22Rv1 (cell line): ENCODE measurements at regions not wholly inside any gene's neighbourhood (a gene's known extent, or its start where the extent isn't known, plus 50 kb on each side); places are given as distances from the start of the nearest gene placed in this dataset.
"Not testable (repeated sequence)": the region's sequence is repeated elsewhere in the genome, so short reads cannot be mapped to it uniquely, and the experiment has no call there.

ENCODE experiments used
- H3K27ac ChIP-seq: fragments of 450-650 bp; 2 replicates; pipeline ENCODE4 v1.5.1; 2017
- ZFX ChIP-seq: fragments of 450-650 bp; IDR thresholded peaks from 2 replicates; pipeline ENCODE4 v1.6.1; 2017; ENCODE audit warnings: antibody characterized with exemption, borderline replicate concordance
- TF ChIP-seq, protein P1 (sequence below): fragments of 450-650 bp; IDR thresholded peaks from 2 replicates; pipeline ENCODE4 v1.5.1; 2017; ENCODE audit warnings: mild to moderate bottlenecking

DNA sequence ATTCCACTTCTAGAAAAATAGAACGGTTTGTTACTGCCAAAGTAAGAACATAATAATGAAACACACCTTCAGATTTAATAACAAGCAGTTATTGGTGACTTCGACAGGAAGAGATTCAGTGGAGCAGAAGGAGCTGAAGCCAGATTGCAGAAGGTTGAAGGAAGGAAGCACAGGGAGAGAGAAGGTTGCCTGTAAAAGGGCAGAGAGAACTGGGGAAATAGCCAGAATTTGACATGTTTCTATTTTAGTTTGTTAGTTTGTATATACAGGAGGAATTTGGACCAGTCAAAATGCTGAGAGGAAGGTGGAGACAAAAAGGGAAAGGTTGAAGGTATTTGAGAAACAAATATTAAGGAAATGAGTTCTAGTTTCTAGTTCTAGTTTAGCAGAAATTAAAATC lies 269.2 kb upstream of the ELAVL2 start:
- no peak overlapping the region for H3K27ac ChIP-seq
- TF ChIP-seq, protein P1, sequence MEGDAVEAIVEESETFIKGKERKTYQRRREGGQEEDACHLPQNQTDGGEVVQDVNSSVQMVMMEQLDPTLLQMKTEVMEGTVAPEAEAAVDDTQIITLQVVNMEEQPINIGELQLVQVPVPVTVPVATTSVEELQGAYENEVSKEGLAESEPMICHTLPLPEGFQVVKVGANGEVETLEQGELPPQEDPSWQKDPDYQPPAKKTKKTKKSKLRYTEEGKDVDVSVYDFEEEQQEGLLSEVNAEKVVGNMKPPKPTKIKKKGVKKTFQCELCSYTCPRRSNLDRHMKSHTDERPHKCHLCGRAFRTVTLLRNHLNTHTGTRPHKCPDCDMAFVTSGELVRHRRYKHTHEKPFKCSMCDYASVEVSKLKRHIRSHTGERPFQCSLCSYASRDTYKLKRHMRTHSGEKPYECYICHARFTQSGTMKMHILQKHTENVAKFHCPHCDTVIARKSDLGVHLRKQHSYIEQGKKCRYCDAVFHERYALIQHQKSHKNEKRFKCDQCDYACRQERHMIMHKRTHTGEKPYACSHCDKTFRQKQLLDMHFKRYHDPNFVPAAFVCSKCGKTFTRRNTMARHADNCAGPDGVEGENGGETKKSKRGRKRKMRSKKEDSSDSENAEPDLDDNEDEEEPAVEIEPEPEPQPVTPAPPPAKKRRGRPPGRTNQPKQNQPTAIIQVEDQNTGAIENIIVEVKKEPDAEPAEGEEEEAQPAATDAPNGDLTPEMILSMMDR = no peak
- TF ChIP-seq ZFX = no peak

DNA sequence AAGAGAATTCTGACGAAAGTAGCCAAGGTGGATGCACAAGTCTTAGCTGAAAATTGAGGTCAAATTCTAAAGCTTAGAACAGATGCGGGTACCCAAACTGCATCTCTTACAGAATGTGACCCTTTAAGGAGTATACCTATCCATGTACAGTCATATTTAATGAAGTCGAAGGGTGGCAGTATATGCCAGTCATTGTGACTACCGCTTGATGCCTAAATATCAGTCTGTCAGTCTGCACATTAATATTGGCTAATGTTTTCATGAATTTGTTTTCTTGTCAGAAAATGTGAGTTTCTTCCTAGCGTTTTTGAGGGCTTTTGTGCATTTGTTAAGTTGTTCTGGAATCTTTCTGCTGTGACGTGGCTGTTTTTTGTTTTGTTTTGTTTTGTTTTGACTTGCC lies 264.5 kb upstream of the ELAVL2 start:
- no peak for TF ChIP-seq ZFX
- TF ChIP-seq, protein P1 = no peak

DNA sequence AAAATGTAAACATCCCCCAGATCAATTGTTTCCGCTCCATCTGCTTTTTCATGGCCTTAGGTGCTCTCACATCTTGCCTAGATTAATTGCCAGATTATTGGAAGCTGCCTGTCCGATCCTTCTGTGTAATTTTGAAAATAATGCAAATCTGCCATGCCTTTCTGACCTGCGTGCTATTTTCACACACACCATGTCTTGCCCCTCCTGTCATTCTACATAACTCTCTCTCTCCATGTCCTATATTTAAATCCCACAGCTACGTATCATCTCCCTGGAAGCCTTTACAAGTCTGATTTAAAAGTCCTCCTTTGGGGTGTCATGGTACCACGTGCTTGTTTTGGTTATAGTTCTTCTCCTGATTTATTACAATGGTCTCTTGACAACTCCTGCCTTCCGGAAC lies 247.6 kb upstream of the ELAVL2 start:
- no peak overlapping the region for H3K27ac ChIP-seq
- TF ChIP-seq, protein P1 = no peak
- TF ChIP-seq ZFX = no peak

More for the DNA sequence above, 264.5 kb upstream of the ELAVL2 start:
- no peak overlapping the region for H3K27ac ChIP-seq

DNA sequence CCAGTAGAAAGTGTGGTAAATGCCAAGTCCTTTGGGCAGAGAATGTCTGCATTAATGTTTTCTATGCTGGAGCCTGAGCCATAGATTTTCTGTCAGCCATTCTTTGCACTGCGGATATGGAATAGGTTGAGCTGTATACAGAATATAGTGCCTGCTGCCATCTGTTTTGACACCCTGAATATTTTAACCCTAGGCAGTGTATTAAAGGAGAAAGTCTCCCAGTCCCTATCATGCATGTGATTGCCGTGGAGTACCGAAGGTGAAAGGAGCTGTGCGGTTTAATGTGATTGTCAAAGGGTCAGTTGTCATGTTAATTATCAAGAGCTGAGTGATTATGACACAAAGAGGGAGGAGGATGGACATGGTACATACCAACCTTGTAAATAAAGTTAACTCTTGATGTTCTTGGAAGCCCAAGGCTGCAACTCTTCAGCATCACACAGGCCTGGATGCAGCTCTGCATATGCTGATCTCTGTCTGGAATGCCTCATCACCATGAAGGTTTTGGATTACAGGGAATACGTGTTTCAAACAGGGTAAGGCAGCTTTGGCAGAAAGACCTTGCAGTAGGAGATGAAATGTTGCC lies 247.1 kb upstream of the ELAVL2 start:
- H3K27ac ChIP-seq = no peak overlapping the region
- TF ChIP-seq, protein P1 = no peak
- no peak for TF ChIP-seq ZFX

DNA sequence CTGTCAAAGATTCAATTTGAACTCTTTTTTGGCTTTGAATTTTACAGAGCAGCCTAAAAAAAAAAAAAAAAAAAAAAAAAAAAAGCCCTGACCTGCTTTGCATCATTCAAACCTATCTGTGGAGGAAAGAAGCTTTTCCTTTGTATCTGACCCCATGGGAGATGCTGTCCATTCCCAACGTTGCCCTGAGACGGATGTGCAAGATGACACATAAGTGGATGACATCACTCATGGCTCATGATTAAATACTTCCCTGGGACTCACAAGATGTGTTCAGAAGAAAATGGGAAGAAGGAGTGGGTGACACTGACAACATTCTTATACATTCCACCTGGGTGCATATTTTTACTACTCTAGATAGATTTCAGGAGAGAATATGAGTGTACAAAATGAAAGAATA lies 245.7 kb upstream of the ELAVL2 start:
- TF ChIP-seq, protein P1 = no peak
- no peak for TF ChIP-seq ZFX

DNA sequence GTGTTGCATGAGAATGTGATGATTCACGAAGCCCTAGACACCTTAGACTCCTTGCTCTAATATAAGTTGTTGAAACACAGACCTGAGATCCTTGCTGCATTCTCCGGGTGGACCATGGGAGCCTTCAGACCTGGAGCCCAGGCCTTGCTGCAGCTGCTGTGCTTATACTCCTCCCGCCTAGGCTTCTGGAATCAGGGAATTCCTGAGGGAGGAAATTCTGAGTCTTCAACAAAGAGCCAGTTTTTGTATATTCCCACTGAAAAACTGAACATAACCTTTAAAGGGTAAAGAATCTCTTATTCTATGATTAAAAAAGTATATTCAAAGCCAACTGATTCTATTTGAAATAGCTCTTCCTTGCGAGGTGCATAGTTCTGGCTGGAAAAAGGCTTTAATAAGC lies 245.1 kb upstream of the ELAVL2 start:
- H3K27ac ChIP-seq = no peak overlapping the region
- TF ChIP-seq, protein P1 = no peak
- TF ChIP-seq ZFX = no peak

More for the DNA sequence above, 245.7 kb upstream of the ELAVL2 start:
- no peak overlapping the region for H3K27ac ChIP-seq

DNA sequence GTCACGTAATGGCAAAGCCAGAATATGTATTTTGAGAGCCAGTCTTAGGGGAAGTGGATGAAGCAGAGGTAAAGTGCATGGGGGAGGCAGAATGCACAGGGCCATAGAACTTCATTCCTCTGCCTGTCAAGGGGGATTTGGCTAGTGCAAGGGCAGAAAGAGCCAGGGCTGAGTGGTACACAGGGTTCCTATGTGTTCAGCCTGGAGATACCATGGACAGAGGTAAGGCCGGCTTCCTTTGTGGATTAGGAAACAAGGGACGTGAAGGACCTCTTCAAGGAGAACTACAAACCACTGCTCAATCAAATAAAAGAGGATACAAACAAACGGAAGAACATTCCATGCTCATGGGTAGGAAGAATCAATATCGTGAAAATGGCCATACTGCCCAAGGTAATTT lies 241.1 kb upstream of the ELAVL2 start:
- not testable (repeated sequence) for H3K27ac ChIP-seq

DNA sequence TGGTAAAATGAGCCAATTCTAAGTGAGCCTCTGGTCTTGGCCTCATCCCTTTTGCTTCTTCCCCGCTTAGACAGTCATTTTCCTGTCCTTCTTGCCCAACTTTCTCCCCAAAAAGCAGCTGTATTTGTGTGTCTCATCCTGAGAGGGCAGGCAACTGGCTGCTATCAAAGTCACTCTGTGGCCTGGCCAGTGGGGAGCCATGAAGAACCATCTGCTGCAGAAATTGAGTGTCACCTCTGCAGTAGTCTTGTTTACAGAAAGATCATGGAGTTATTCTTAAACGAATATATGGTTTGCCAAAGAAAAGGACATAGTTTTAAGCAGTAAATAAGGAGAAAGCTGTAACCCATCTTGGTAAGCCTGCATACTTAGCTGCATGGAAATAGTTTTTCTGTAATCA lies 233.6 kb upstream of the ELAVL2 start:
- no peak overlapping the region for H3K27ac ChIP-seq
- no peak for TF ChIP-seq ZFX
- TF ChIP-seq, protein P1 = no peak
